ENCODE measurements at regions not wholly inside any gene's neighbourhood (a gene's known extent, or its start where the extent isn't known, plus 50 kb on each side); places are given as distances from the start of the nearest gene placed in this dataset.

DNA sequence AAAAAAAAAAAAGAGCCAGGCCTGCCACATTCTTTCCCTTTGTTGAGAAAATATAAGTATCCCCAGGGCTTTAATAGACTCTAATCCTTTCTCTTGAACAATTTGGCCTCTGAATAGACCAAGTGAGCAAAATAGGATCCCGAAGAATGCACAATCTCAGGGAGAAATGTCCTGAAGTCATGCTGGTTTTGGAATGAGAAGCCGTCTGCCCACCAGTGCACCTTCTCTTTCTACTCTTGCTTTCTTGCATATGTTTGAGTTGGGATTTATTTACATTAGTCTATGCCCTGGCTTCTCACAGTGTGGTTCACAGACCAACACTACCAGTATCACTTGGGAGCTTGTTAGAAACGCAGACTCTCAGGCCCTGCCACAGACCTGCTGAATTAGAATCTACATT is 153.0 kb downstream of the ZNF621 start:
- in situ Hi-C loops (cut with MboI), result no loop called here
- POLR2A ChIA-PET, result interaction anchor here (0.6 kb wide), 1 partner anchor 461 kb away, joined by 3 read pairs; no protein-coding TSS in a partner anchor
- H3K4me2 ChIP-seq (ENCODE audit: insufficient read depth, low read length), result no peak overlapping the region
- H3K4me1 ChIP-seq (replicated peaks in 1 of 2; ENCODE audit: control insufficient read depth in 2 of 2, insufficient read depth in 2 of 2, low read length in 2 of 2), result no peaks in the 10 kb centered on the region
- no peak for FAIRE-seq
- H3K36me3 ChIP-seq (ENCODE audit: control insufficient read depth, insufficient read depth, low read length), result no peaks in the 10 kb centered on the region
- H4K20me1 ChIP-seq (replicated peaks; ENCODE audit: control insufficient read depth, insufficient read depth, low read length), result no peaks in the 10 kb centered on the region
- DNase-seq (ENCODE audit: extremely low read depth in 1 of 4, low spot score in 3 of 4), result no peak
- no peaks in the 10 kb centered on the region for H3K27me3 ChIP-seq (ENCODE audit: control insufficient read depth in 2 of 2, insufficient read depth in 2 of 2, low read length in 2 of 2)
- H3K9ac ChIP-seq (ENCODE audit: insufficient read depth in 1 of 2, low read depth in 2 of 2, low read length in 2 of 2), result no peak overlapping the region
- H3K79me2 ChIP-seq (ENCODE audit: control insufficient read depth, insufficient read depth, low read length), result no peaks in the 10 kb centered on the region
- BruUV-seq (replicated peaks), result no TSS peak
- no peaks in the 10 kb centered on the region for H3K9me1 ChIP-seq (ENCODE audit: control insufficient read depth, insufficient read depth, low read length)
- no peak overlapping the region for H3K4me3 ChIP-seq
- no peak overlapping the region for H2AFZ ChIP-seq (ENCODE audit: low read depth, low read length)
- 0% methylated on average over 3 of the region's 3 CpGs for WGBS (ENCODE audit: insufficient coverage, low coverage, missing lambda C conversion rate)
- intact Hi-C loops (cut with micrococcal nuclease), result no loop called here
- ATAC-seq, result no peak
- CTCF ChIA-PET (ENCODE audit: low intra/inter-chr PET ratio), result no interaction called here
- H3K27ac ChIP-seq (ENCODE audit: extremely low read depth, low read depth, low read length), result no peak overlapping the region
- no peaks in the 10 kb centered on the region for H3K9me3 ChIP-seq (replicated peaks; ENCODE audit: control insufficient read depth, insufficient read depth, low read depth, low read length)
- no peak for TF ChIP-seq HNRNPLL (IDR thresholded peaks at IDR 0.05; ENCODE audit: low read depth, low read length, poor library complexity, severe bottlenecking)
- no peak for TF ChIP-seq BHLHE40 (IDR thresholded peaks at IDR 0.05; ENCODE audit: low read length)
- TF ChIP-seq, protein P1, sequence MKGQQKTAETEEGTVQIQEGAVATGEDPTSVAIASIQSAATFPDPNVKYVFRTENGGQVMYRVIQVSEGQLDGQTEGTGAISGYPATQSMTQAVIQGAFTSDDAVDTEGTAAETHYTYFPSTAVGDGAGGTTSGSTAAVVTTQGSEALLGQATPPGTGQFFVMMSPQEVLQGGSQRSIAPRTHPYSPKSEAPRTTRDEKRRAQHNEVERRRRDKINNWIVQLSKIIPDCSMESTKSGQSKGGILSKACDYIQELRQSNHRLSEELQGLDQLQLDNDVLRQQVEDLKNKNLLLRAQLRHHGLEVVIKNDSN (CRISPR knock-in tag; IDR thresholded peaks at IDR 0.05), result no peak
- TF ChIP-seq ZFX (CRISPR knock-in tag; IDR thresholded peaks at IDR 0.05), result no peak
- no peak for TF ChIP-seq SREBF2 (CRISPR knock-in tag; IDR thresholded peaks at IDR 0.05)
- no peak for TF ChIP-seq CHCHD3 (CRISPR knock-in tag; IDR thresholded peaks at IDR 0.05)
- TF ChIP-seq ZSCAN29 (IDR thresholded peaks at IDR 0.05), result no peak
- TF ChIP-seq TCF7 (IDR thresholded peaks at IDR 0.05; ENCODE audit: borderline replicate concordance), result no peak
